WTC11 (cell line): ENCODE measurements at regions not wholly inside any gene's neighbourhood (a gene's known extent, or its start where the extent isn't known, plus 50 kb on each side); places are given as distances from the start of the nearest gene placed in this dataset.

ENCODE experiments used
- ATAC-seq: fragments of 200-7000 bp; cut with Tn5 transposase; 2 replicates; pipeline ENCODE4 v1.10.0; 2021; ENCODE audit warnings: mild to moderate bottlenecking, moderate library complexity
- CTCF ChIA-PET: fragments of 300-600 bp; sonication (Branson Sonifier 250); formaldehyde crosslinking; loops from one replicate; lab custom pipeline; 2021; ENCODE audit warnings: antibody characterized with exemption; lab: Charles Lee
- POLR2A ChIA-PET: fragments of 350-600 bp; sonication (Branson Sonifier 250); formaldehyde crosslinking; loops from one replicate; lab custom pipeline; 2021; ENCODE audit warnings: antibody characterized with exemption; lab: Charles Lee
- DNase-seq: peaks from one replicate; pipeline ENCODE4 v3.0.0; 2021; ENCODE audit warnings: low spot score
- H3K27ac Mint-ChIP-seq: 2 replicates; pipeline ENCODE4 v1.8.0; 2021; ENCODE audit warnings: mixed read lengths
- H3K27me3 Mint-ChIP-seq: 2 replicates; pipeline ENCODE4 v1.8.0; 2021; ENCODE audit warnings: low read depth, mild to moderate bottlenecking, moderate library complexity, mixed read lengths
- H3K36me3 Mint-ChIP-seq: 2 replicates; pipeline ENCODE4 v1.8.0; 2021; ENCODE audit warnings: mixed read lengths
- H3K4me1 Mint-ChIP-seq: 2 replicates; pipeline ENCODE4 v1.8.0; 2022; ENCODE audit warnings: mixed read lengths
- H3K4me3 Mint-ChIP-seq: 2 replicates; pipeline ENCODE4 v1.8.0; 2021; ENCODE audit warnings: mild to moderate bottlenecking, moderate library complexity, mixed read lengths
- H3K9me3 Mint-ChIP-seq: 2 replicates; pipeline ENCODE4 v1.8.0; 2021; ENCODE audit warnings: mixed read lengths
- GRHL2 ChIP-seq: fragments of 250-450 bp; sonication (Bioruptor Pico); IDR thresholded peaks from 2 replicates; pipeline ENCODE4 v1.8.0; 2022; ENCODE audit warnings: mild to moderate bottlenecking, moderate library complexity; ENCODE audit not compliant: insufficient replicate concordance, severe bottlenecking
- NFE2L1 ChIP-seq: sonication (generic); formaldehyde crosslinking; IDR thresholded peaks from 2 replicates; pipeline ENCODE4 v1.8.1; 2023; ENCODE audit warnings: missing genetic modification reagents
- RELA ChIP-seq: sonication (generic); formaldehyde crosslinking; IDR thresholded peaks from 2 replicates; pipeline ENCODE4 v1.8.1; 2022; ENCODE audit warnings: missing genetic modification reagents, mild to moderate bottlenecking, borderline replicate concordance
- TEAD1 ChIP-seq: sonication (generic); formaldehyde crosslinking; IDR thresholded peaks from 2 replicates; pipeline ENCODE4 v1.8.0; 2022; ENCODE audit warnings: mild to moderate bottlenecking, missing genetic modification reagents
- ZNF138 ChIP-seq: sonication (generic); formaldehyde crosslinking; conservative IDR thresholded peaks from 2 replicates; pipeline ENCODE4 v1.8.1; 2022; ENCODE audit warnings: mild to moderate bottlenecking, moderate library complexity, missing genetic modification reagents
- ZNF396 ChIP-seq: fragments of 250-450 bp; sonication (Bioruptor Pico); IDR thresholded peaks from 2 replicates; pipeline ENCODE4 v1.8.0; 2021; ENCODE audit warnings: mild to moderate bottlenecking, moderate library complexity, borderline replicate concordance
- ZNF416 ChIP-seq: fragments of 250-450 bp; sonication (Bioruptor Pico); IDR thresholded peaks from 2 replicates; pipeline ENCODE4 v1.9.0; 2021; ENCODE audit warnings: mild to moderate bottlenecking, inconsistent platforms
- ZNF423 ChIP-seq: fragments of 250-450 bp; sonication (Bioruptor Pico); IDR thresholded peaks from 2 replicates; pipeline ENCODE4 v2.1.2; 2022; ENCODE audit warnings: mild to moderate bottlenecking, moderate library complexity
- TF ChIP-seq, protein P1 (sequence below): sonication (generic); formaldehyde crosslinking; IDR thresholded peaks from 2 replicates; pipeline ENCODE4 v1.8.1; 2023; ENCODE audit warnings: mild to moderate bottlenecking, missing genetic modification reagents, moderate library complexity
- TF ChIP-seq, protein P2 (sequence below): sonication (generic); formaldehyde crosslinking; IDR thresholded peaks from 2 replicates; pipeline ENCODE4 v1.8.0; 2023; ENCODE audit warnings: missing genetic modification reagents, mild to moderate bottlenecking, borderline replicate concordance
- TF ChIP-seq, protein P3 (sequence below): sonication (generic); formaldehyde crosslinking; IDR thresholded peaks from 2 replicates; pipeline ENCODE4 v1.8.1; 2023; ENCODE audit warnings: mild to moderate bottlenecking, missing genetic modification reagents, moderate library complexity
- TF ChIP-seq, protein P4 (sequence below): sonication (generic); formaldehyde crosslinking; IDR thresholded peaks from 2 replicates; pipeline ENCODE4 v1.8.1; 2023; ENCODE audit warnings: mild to moderate bottlenecking, missing genetic modification reagents
- TF ChIP-seq, protein P5 (sequence below): sonication (generic); formaldehyde crosslinking; conservative IDR thresholded peaks from 2 replicates; pipeline ENCODE4 v1.8.1; 2023; ENCODE audit warnings: mild to moderate bottlenecking, low read depth, missing genetic modification reagents, moderate library complexity
- TF ChIP-seq, protein P6 (sequence below): sonication (generic); formaldehyde crosslinking; IDR thresholded peaks from 2 replicates; pipeline ENCODE4 v1.8.0; 2022; ENCODE audit warnings: missing genetic modification reagents

DNA sequence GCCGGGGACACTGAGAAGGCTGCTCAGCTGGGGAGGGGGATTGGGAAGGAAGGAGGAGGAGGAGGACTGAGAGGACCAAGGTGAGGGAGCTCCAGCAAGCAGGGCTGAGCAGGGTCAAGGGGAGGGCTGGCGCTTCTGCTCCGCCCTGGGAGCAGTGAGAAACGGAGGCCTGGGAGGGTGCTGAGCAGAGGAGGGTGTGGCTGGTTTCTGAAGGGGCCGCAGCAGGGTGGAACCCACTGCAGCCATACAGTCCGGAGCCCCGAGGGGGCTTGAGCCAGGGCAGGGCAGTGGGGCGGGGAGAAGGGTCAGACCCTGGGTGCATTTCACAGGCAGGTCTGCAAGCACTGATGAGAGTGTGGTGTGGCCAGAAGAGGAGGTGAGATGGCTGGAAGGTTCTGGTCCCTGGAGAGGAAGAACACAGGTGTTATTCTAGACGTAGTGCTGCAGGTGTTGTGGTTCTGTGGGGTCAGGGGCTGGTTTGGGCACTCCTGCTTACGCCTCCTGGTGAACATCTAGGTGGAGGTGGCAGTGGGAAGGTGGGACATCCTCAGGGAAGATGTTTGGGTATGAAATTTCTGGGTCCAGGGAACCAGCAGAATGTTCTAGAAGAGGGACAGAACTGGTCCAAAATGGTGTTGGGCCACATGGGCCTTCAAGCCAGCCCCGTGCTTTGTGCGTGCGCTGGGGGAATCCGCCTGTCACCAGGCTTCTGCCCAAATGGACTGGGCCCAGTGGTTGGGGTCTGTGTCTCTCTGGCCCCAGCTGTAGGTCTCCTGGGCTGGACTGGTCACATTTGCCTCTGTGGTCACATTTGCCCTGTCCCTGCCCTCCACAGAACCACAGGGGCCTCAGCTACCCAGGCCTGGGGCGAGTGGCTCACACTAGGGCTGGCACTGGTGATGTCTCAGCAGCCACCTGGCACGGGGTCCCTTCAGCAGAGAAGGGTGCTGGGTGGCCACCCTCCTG, 714.7 kb downstream of the BRD1 start:
- no peak overlapping the region for H3K4me3 Mint-ChIP-seq
- no peaks in the 10 kb centered on the region for H3K27me3 Mint-ChIP-seq
- ATAC-seq = no peak
- no peak overlapping the region for H3K27ac Mint-ChIP-seq
- H3K9me3 Mint-ChIP-seq = no peaks in the 10 kb centered on the region
- POLR2A ChIA-PET = no interaction called here
- no peak for TF ChIP-seq RELA (CRISPR knock-in tag)
- TF ChIP-seq, protein P1, sequence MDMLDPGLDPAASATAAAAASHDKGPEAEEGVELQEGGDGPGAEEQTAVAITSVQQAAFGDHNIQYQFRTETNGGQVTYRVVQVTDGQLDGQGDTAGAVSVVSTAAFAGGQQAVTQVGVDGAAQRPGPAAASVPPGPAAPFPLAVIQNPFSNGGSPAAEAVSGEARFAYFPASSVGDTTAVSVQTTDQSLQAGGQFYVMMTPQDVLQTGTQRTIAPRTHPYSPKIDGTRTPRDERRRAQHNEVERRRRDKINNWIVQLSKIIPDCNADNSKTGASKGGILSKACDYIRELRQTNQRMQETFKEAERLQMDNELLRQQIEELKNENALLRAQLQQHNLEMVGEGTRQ (CRISPR knock-in tag) = no peak
- TF ChIP-seq ZNF138 (CRISPR knock-in tag) = no peak
- TF ChIP-seq, protein P2, sequence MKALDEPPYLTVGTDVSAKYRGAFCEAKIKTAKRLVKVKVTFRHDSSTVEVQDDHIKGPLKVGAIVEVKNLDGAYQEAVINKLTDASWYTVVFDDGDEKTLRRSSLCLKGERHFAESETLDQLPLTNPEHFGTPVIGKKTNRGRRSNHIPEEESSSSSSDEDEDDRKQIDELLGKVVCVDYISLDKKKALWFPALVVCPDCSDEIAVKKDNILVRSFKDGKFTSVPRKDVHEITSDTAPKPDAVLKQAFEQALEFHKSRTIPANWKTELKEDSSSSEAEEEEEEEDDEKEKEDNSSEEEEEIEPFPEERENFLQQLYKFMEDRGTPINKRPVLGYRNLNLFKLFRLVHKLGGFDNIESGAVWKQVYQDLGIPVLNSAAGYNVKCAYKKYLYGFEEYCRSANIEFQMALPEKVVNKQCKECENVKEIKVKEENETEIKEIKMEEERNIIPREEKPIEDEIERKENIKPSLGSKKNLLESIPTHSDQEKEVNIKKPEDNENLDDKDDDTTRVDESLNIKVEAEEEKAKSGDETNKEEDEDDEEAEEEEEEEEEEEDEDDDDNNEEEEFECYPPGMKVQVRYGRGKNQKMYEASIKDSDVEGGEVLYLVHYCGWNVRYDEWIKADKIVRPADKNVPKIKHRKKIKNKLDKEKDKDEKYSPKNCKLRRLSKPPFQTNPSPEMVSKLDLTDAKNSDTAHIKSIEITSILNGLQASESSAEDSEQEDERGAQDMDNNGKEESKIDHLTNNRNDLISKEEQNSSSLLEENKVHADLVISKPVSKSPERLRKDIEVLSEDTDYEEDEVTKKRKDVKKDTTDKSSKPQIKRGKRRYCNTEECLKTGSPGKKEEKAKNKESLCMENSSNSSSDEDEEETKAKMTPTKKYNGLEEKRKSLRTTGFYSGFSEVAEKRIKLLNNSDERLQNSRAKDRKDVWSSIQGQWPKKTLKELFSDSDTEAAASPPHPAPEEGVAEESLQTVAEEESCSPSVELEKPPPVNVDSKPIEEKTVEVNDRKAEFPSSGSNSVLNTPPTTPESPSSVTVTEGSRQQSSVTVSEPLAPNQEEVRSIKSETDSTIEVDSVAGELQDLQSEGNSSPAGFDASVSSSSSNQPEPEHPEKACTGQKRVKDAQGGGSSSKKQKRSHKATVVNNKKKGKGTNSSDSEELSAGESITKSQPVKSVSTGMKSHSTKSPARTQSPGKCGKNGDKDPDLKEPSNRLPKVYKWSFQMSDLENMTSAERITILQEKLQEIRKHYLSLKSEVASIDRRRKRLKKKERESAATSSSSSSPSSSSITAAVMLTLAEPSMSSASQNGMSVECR = no peak
- TF ChIP-seq, protein P3, sequence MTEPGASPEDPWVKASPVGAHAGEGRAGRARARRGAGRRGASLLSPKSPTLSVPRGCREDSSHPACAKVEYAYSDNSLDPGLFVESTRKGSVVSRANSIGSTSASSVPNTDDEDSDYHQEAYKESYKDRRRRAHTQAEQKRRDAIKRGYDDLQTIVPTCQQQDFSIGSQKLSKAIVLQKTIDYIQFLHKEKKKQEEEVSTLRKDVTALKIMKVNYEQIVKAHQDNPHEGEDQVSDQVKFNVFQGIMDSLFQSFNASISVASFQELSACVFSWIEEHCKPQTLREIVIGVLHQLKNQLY = no peak
- TF ChIP-seq ZNF423 = no peak
- TF ChIP-seq, protein P4, sequence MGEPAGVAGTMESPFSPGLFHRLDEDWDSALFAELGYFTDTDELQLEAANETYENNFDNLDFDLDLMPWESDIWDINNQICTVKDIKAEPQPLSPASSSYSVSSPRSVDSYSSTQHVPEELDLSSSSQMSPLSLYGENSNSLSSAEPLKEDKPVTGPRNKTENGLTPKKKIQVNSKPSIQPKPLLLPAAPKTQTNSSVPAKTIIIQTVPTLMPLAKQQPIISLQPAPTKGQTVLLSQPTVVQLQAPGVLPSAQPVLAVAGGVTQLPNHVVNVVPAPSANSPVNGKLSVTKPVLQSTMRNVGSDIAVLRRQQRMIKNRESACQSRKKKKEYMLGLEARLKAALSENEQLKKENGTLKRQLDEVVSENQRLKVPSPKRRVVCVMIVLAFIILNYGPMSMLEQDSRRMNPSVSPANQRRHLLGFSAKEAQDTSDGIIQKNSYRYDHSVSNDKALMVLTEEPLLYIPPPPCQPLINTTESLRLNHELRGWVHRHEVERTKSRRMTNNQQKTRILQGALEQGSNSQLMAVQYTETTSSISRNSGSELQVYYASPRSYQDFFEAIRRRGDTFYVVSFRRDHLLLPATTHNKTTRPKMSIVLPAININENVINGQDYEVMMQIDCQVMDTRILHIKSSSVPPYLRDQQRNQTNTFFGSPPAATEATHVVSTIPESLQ (CRISPR knock-in tag) = no peak
- no peak for TF ChIP-seq NFE2L1 (CRISPR knock-in tag)
- TF ChIP-seq, protein P5, sequence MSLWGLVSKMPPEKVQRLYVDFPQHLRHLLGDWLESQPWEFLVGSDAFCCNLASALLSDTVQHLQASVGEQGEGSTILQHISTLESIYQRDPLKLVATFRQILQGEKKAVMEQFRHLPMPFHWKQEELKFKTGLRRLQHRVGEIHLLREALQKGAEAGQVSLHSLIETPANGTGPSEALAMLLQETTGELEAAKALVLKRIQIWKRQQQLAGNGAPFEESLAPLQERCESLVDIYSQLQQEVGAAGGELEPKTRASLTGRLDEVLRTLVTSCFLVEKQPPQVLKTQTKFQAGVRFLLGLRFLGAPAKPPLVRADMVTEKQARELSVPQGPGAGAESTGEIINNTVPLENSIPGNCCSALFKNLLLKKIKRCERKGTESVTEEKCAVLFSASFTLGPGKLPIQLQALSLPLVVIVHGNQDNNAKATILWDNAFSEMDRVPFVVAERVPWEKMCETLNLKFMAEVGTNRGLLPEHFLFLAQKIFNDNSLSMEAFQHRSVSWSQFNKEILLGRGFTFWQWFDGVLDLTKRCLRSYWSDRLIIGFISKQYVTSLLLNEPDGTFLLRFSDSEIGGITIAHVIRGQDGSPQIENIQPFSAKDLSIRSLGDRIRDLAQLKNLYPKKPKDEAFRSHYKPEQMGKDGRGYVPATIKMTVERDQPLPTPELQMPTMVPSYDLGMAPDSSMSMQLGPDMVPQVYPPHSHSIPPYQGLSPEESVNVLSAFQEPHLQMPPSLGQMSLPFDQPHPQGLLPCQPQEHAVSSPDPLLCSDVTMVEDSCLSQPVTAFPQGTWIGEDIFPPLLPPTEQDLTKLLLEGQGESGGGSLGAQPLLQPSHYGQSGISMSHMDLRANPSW (CRISPR knock-in tag) = no peak
- TF ChIP-seq ZNF416 = no peak
- TF ChIP-seq, protein P6, sequence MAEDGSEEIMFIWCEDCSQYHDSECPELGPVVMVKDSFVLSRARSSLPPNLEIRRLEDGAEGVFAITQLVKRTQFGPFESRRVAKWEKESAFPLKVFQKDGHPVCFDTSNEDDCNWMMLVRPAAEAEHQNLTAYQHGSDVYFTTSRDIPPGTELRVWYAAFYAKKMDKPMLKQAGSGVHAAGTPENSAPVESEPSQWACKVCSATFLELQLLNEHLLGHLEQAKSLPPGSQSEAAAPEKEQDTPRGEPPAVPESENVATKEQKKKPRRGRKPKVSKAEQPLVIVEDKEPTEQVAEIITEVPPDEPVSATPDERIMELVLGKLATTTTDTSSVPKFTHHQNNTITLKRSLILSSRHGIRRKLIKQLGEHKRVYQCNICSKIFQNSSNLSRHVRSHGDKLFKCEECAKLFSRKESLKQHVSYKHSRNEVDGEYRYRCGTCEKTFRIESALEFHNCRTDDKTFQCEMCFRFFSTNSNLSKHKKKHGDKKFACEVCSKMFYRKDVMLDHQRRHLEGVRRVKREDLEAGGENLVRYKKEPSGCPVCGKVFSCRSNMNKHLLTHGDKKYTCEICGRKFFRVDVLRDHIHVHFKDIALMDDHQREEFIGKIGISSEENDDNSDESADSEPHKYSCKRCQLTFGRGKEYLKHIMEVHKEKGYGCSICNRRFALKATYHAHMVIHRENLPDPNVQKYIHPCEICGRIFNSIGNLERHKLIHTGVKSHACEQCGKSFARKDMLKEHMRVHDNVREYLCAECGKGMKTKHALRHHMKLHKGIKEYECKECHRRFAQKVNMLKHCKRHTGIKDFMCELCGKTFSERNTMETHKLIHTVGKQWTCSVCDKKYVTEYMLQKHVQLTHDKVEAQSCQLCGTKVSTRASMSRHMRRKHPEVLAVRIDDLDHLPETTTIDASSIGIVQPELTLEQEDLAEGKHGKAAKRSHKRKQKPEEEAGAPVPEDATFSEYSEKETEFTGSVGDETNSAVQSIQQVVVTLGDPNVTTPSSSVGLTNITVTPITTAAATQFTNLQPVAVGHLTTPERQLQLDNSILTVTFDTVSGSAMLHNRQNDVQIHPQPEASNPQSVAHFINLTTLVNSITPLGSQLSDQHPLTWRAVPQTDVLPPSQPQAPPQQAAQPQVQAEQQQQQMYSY (CRISPR knock-in tag) = no peak
- TF ChIP-seq ZNF396 (CRISPR knock-in tag) = no peak
- no peak for TF ChIP-seq GRHL2
- no peak for TF ChIP-seq TEAD1 (CRISPR knock-in tag)
- no peaks in the 10 kb centered on the region for H3K4me1 Mint-ChIP-seq
- DNase-seq = no peak
- CTCF ChIA-PET = interaction anchor here (1.3 kb wide), 1 partner anchor 66 kb away, joined by 5 read pairs; no protein-coding TSS in a partner anchor
- no peaks in the 10 kb centered on the region for H3K36me3 Mint-ChIP-seq
